ENCODE measurements at regions not wholly inside any gene's neighbourhood (a gene's known extent, or its start where the extent isn't known, plus 50 kb on each side); places are given as distances from the start of the nearest gene placed in this dataset.
A peak's percentile ranks its signal among the peaks of the same experiment; 100 is the strongest.
"Not testable (repeated sequence)": the region's sequence is repeated elsewhere in the genome, so short reads cannot be mapped to it uniquely, and the experiment has no call there.

DNA sequence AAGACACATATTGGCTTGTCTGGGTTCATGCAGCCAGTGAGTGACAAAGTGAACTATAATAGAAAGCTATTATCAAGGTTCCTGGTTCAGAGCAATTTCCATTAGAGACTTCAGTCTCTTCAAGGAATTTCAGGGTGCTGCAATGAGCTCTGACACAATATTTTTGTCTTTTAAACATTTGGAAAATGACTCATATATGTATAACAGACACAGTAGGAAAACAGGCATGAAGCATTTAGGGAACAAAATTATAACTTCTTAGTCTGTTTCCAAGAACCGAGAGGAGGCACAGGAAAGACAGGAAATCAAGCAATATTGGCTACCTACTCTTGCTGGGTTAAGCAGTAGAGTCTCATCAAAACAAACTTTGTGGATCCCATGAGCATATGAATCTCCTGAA lies 170.4 kb downstream of the PTPRC start:
- no peak for DNase-seq

DNA sequence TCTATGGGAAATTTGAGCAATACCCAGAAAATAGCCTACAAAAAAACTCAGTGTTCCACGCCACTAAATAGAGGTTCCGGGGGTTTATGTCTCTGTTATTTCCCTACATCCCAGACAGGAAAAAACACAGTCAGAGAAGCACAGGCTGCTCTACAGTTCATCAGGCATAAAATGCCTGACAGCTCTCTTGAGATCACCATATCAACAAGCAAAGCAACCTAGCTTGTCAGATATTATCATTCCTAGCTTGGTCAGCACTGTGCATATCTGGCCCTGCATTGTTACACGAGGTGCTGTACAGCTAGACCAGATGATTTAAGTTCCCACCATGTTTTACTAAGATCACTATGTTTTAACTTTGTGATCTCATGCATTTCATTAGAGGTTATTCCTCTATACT lies 172.6 kb downstream of the PTPRC start:
- no peak for DNase-seq

DNA sequence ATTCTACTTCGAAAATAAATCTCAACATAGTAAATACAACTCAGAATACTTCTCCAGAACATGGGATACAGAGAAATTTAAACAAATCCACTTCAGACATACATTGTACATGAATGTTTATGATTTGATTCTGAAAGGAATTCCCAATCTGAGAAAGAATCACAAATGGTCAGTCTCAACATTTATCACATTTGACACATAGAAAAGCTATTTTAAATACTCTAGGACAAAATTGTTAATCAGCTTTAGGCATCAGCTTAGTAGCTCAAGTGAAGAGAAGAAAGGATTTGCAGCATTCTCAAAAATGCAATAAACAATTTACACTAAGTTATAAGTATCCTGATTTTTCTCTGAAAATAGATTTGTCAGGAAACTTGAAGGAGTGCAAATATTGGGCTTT lies 184.8 kb downstream of the PTPRC start:
- no peak for DNase-seq

DNA sequence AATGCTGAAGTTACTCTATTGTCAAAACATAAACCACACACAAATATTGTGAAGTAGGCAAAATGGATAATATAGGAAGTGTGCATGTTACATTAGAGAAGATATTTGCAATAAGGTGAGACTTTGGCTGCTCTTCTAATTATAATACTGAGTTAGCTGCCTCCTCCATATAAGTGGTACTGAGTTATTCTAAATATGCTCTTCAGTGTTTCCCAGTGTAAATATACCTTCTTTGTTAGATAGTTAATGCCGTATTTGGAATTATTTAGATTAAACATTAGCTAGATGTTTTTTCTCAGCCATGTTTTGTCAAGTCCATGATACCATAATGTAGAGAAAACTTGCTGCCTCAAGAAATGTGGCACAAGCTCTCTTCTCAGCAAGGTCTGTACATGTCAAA lies 186.4 kb downstream of the PTPRC start:
- no peak for DNase-seq

DNA sequence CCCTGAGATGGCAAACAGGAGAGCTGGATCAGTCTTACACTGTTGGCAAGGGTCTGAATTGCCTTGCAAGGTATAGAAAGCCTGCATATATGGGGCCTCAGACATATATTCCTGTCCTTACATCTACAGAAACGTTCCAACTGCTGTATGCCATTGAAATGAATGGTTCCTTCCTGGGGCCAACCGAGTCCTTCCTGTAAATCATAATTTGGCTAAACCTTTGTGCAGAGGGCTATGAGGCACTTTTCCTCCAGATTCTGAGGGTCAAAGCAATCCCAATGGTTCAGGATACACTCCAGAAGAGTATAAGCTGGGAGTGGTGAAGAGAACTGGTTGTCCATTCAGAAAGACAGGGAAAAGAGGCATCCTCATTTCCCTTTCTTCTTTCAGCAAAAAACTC lies 190.5 kb downstream of the PTPRC start:
- no peak for DNase-seq

DNA sequence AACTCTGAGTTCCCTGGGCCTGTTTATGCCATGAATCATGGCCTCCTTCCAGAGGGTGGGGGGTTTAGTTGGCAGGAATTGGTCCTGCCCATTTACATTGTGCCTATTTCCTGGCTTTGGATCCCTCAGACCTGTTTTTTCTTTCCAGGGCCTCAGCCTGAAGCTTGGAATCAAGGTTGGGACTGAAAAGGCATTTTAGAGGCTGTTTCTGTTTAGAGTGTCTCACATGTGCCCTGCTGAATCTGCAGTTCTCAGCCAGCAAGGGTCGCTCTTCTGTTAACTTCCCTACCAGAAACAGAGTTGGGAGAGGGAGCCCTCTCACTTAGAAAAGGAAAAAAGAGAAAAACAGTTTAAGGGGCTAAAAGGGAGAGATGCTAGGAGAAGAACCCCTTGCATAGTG lies 191.1 kb downstream of the PTPRC start:
- DNase-seq = no peak

DNA sequence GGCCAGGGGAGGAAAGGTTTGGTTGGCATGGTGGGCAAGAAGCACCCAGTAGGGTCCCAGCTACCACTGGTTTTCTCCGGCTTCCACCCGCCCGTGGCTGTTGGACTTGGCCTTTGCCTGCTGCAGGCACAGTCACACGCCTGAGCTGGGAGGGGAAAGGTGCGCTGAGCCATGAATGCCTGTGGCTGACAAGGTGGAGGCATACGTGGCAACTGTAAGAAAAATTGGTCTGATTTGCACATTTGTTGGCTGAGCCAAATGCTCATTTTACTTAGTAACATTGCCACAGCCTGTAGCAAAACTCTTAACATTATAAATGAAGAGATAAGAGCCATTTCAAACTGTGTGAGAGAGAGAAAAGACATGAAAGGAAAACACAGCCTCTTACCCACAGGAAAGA lies 191.6 kb downstream of the PTPRC start:
- DNase-seq = no peak

DNA sequence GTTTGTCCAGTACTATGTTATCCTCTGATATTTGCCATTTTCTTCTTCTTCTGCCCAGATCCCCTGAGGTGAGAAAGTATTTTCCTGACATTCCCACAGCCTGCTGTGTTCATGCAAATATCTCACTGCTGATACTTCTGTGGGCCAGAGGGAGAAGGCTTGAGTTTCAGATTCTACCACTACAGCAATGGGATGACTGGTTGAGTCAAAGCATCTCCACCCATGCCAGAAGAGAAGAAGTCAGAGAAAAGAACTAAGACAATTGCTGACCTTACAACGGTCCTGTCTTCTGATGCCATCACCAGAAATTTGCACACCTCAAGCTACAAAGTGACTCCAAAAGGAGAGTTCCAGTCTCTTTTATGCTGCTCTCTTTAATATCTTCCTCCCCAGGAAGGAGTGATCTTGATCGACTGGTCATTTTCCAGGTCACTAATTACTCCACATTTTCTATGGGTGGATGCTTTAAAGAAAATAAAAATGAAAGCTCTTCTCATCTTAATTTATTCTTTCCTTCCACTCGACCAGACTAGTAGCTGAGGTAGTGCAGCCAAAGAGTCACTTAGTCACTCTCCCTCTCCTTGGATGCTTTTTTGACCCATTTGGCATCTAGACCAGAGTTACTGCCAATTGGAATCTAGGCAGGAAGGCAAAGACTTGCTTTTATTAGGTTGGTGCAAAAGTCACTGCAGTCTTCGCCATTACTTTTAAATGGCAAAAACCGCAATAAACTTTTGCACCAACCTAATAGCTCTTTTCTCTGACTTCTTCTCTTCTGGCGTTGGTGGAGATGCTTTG lies 195.1 kb downstream of the PTPRC start:
- DNase-seq = no peak

DNA sequence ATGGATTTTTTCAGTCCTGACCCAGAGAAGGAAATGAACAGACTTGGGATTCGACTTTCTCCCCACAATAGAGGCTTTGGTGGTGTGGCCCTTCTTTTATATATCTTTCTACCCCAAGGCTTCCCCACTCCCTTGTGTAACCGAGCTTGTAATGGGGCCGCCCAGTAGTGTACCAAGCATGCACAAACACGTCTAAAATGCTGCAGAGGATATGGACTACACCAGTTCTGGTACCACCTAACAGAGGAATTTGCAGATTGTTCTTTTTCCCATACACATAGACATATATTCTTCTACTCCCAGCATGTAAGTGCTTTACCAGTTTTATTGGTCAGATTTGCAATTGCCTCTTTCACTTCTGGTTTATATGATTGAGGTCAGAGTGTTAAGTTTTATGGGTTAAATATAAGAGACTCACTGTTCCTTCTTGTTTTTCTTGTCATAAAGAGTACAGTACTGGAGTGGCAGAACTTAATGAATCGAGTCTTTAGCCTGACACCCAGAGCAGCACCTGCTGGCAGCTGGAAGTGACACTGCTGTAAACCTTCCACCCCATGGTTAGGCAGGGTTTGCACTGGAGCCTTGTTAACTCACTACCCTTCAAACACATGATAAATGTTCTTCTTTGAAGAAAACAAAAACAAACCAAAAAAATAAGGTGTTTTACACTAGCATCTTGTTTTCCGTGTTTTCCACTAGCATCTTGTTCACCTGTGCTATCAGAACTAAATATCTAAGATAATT lies 198.6 kb downstream of the PTPRC start:
- no peak for DNase-seq

DNA sequence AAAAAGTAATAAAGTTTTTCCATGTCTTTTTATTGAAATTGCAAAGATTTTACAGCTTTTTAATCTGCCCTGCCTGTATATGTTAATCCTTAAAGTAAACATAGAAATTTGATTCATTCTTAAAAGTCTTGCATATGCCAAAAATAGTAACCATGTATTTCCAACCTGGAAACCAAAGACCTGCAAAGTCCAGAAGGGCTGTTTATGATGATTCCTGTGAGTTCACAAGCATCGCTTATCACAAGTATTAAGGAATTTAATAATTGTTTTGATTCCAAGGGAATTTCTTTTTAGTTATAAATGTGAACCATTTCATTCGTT lies 199.1 kb downstream of the PTPRC start:
- no peak for DNase-seq

DNA sequence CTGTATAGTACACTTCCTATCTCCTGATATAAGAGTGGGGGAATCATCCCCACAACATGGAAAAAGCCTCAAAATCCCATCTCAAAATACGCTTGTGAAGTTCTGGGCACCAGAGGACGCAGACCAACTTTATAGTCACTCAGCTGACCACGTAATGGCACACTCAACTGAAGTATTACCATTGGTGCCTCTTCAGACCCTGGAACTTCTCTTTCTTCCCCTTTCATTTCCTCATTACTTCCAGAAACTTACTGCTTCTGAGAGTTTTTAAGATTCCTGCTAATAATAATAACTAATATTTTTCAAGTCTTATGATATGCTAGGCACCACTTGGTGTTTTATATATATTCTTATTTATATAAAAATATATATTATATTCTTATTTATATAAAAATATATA lies 202.6 kb downstream of the PTPRC start:
- no peak for DNase-seq

DNA sequence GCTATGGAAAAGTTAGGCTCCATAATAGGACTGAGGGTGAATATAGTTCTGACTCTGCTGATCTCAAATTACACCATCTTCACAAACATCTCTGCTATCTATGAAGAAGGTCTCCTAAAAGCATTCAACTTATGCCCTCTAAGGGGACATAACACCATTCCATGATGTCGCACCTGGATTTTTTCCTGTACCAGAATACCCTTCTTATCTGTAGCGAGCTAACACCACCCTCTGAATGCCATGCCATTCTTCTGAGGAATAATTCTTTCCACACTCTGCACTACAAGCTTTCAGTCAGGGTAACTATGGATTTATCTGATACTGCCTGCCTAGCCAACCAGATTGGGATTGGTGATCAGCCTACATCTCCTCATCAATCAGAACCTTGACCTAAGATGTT lies 203.8 kb downstream of the PTPRC start:
- no peak for DNase-seq

DNA sequence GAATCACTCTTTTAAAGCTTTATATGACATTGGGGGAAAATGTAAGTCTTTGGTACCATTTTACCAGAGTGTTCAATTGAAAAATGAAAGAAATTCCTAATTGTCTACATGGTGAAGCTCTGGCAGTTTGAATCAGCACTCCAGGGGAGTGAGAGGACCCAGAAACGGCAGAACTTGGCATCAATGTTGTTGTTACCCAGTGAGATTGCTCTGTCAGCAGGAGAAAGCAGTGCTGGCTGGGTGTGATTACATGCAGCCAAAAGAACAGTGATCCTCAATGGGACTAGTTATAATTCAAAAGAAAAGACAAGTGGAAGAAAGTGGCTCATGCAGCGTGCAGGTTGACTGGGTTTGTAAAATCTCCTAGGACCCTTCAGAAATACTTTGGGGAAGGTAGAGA lies 206.4 kb downstream of the PTPRC start:
- no peak for DNase-seq

DNA sequence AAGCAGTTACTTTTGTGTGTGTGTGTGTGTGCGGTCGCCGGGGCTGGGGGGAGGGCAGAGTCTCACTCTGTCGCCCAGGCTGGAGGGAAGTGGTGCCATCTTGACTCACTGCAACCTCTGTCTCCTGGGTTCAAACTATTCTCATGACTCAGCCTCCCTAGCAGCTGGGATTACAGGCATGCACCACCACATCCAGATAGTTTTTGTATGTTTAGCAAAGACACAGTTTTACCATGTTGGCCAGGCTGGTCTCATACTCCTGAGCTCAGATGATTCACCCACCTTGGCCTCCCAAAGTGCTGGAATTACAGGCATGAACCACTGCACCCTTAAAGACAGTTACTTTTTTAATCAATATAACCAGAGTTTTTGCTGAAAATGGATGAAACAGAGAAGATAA lies 207.0 kb downstream of the PTPRC start:
- DNase-seq = no peak

DNA sequence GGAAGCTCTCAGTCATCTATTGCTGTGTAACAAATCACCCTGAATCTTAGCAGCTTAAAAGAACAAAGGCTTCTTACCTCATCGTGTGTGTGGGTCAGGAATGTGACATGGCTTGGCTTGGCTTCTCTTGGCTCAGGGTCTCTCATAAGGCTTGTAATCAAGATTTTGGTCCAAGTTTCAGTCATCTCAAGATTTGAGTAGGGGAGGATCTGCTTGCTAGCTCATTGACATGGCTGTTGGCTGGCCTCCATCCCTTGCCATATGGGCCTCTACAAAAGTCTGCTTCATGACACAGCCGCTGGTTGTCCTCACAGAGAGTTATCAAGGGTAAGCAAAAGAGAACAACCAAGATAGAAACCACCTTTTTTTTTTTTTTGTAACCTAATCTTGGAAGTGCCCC lies 207.7 kb downstream of the PTPRC start:
- DNase-seq = no peak

DNA sequence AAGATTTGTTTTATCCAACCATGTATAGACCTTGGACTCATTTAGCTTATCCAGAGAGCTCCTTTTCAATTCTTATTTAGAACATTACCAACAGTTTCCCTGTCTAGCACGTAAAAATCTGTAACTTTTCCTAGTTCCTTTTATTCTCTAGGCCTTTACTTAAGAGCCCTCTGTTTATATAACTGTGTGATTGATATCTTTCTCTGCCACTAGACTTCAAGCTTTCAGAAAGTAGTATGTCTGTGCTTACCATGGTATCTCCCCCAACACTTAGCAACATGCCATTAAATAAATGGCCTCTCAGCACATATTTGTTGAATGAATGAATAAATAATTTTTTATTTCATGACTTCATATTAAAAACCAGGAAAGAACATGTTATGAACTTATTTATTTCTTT lies 209.4 kb downstream of the PTPRC start:
- DNase-seq = no peak

DNA sequence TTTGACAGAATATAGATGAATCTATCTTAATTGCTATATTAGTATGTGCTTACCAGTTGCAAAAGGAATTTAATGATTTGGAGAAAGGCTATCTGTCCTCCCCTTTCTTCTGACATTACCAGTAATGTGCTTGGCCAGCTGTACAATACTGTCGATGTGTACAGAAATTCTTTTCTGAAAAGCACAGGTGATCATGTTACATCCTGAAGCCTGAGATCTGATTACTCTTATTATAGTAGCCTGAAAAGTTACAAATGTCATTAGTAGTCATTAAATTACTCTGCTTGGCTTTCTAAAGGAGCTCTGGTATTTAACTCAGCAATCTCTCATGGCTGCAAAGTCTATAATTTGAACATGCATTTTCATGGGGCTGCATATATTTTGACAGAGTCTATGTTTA lies 209.8 kb downstream of the PTPRC start:
- peak; percentile 31 for DNase-seq

DNA sequence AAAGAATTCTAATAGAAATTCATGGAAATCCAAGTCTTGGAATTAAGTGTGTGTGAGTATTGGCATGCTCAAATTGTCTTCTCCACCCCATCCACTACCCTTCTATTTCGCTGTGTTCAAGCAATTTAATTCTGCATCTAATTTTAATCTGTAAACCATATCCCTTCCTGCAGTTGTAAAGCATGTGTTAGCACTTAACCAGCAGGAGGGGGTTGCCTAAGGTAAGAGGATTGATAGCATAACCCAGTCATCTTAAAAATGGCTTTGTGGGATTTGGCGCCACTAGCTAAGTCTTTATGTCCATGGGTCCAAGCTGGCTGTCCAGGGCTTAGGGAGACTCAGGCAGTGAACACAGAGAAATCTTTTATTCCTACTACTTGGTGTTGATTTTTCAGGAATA lies 210.3 kb downstream of the PTPRC start:
- peak; percentile 25 for DNase-seq

DNA sequence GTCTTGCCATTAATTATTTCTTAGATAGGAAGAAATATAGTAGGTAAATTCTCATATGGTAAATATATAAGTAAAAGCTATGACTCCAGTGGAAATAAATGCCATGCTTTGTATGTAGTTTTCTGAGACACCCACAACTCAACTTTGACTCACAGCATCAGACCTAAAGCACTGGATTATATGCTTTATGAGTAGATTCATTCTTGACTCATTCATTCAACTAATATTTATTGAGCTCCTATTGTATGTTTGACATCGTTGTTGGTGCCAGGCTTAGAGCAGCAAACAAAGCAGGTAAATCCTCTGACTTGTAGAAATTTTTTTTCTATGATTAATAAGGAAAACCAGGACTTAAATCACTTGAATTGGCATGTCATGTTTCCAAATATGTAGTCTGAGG lies 211.4 kb downstream of the PTPRC start:
- DNase-seq = no peak

DNA sequence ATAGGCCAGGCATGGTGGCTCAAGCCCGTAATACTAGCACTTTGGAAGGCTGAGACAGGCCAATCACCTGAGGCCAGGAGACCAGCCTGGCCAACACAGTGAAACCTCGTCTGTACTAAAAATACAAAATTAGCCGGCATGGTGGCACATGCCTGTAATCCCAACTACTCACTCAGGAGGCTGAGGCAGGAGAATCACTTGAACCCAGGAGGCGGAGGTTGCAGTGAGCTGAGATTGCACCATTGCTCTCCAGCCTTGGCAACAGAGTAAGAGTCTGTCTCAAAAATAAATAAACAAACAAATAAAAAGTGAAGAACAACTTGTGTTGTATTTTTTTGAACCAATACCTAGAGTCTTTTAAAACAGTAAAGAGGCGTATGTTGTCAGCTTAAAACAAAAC lies 212.1 kb downstream of the PTPRC start:
- not testable (repeated sequence) for DNase-seq

DNA sequence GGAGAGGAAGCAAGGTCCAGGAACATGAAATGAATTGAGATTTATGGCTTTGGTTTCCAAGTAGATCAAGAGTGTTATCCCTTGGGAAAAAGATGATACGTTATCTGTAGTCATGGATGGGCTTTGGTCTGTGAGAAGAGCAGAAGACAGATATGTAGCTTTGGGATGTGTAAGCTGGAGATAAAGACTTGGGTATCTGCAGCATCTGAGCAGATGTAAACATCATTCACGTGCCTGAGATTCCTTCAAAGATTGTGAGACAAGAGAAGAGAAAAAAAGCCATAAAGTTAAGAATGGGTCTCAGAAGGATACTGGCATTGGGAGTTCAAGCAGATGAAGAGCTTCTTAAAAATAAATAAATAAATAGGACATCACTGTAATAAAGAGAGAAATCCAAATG lies 217.8 kb downstream of the PTPRC start:
- no peak for DNase-seq

DNA sequence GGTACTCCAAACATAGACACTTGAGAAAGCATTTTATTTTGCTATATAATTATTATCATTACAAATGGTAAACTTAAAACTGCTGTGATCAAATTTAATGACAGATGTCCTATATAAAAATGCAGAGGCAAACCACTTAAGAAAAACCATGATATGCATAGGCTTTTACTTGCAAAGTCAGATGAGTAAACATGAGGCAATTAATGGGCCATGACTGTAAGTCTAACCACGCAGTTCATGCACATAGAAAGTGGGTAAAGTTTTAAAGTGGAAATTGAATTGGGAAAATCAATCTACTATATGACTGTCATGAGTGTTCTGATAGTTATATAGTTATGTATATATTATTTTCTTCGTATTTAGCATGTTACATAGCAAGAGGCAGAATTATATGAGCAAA lies 219.2 kb downstream of the PTPRC start:
- DNase-seq = no peak

DNA sequence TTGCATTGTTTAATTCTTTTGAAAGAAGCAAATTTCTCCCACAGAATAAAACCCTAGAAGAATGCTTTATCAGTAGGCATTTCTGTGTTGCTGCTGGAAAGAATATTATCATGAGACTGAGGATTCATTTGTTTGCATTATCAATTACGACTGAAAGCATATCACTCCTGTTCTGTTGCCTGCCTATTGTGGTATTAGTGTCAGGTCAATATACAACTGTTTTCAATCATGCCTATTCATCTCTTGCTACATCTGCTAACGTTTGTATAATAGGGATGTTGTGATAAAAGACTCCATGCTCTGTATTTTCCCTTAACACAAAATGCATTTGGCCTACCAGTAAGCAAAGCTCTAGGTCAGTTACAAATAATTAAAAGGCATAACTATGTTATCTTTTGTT lies 221.5 kb downstream of the PTPRC start:
- DNase-seq = no peak

DNA sequence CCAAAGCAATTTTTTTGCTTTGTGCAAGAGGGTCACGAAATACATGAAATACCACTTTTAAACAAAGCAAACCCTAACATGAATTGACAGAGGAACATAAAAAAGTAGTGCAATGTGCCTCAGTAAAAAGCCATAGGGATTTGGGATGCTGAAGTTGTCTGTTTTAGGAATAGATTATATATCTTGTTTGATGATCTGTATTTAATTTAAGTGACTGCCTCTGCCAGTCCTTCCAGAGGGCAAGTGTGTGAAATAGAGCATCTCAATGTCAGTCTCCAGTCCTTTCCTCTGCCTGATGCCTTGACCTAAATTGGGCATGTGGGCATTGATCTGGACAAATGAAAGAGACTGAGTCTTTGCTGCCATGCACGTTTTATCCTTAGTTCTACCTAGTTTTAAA lies 222.8 kb downstream of the PTPRC start:
- no peak for DNase-seq

All from tongue (tissue), 1 donor.